DOHH2 (cell line): ENCODE measurements at regions not wholly inside any gene's neighbourhood (a gene's known extent, or its start where the extent isn't known, plus 50 kb on each side); places are given as distances from the start of the nearest gene placed in this dataset.
A peak's percentile ranks its signal among the peaks of the same experiment; 100 is the strongest.

Source experiments
- EZH2phosphoT487 ChIP-seq: fragments of 200-600 bp; sonication (generic); IDR thresholded peaks from 2 replicates; pipeline ENCODE4 v1.6.1; 2017; ENCODE audit warnings: borderline replicate concordance, mild to moderate bottlenecking, antibody characterized with exemption, low read length, moderate library complexity, mixed read lengths
- TF ChIP-seq, protein P1 (sequence below): fragments of 200-600 bp; sonication (generic); IDR thresholded peaks from one replicate; pipeline ENCODE4 v1.5.1; 2014; ENCODE audit warnings: antibody characterized with exemption, mild to moderate bottlenecking, low read depth, low read length; ENCODE audit not compliant: poor library complexity, severe bottlenecking

DNA sequence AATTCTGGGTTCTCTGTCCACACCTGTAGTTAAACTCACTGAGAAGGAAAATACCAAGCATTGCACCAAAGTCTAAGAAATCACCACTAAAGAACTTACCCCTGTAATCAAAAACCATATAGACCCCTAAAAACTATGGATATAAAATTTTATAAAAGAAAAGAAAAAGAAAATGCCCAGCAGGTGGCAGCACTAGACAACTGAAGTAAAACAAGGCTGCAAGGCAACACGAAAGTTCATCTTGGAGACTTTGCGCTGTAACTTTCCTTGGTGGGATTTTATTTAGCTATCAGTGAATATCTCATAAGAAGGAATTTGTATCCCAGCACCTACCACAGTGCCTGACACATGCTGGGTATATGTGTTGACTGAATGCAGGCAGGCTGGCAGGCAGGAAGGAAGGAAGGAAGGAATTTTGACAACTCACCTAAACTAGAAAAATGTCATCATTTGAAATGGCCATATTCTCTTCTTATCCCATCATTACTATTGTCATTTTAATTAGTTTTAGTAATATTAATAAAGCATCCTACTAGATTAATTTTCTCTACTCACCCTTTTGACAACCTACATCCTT lies 68.2 kb upstream of the ETV6 start:
- TF ChIP-seq, protein P1, sequence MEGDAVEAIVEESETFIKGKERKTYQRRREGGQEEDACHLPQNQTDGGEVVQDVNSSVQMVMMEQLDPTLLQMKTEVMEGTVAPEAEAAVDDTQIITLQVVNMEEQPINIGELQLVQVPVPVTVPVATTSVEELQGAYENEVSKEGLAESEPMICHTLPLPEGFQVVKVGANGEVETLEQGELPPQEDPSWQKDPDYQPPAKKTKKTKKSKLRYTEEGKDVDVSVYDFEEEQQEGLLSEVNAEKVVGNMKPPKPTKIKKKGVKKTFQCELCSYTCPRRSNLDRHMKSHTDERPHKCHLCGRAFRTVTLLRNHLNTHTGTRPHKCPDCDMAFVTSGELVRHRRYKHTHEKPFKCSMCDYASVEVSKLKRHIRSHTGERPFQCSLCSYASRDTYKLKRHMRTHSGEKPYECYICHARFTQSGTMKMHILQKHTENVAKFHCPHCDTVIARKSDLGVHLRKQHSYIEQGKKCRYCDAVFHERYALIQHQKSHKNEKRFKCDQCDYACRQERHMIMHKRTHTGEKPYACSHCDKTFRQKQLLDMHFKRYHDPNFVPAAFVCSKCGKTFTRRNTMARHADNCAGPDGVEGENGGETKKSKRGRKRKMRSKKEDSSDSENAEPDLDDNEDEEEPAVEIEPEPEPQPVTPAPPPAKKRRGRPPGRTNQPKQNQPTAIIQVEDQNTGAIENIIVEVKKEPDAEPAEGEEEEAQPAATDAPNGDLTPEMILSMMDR: peak; percentile 16
- no peak for TF ChIP-seq EZH2phosphoT487
